GM23338 (cell line): ENCODE measurements at regions not wholly inside any gene's neighbourhood (a gene's known extent, or its start where the extent isn't known, plus 50 kb on each side); places are given as distances from the start of the nearest gene placed in this dataset.

Source experiments
- CREB1 ChIP-seq: fragments of 250-450 bp; sonication (Bioruptor Pico); IDR thresholded peaks from 2 replicates; pipeline ENCODE4 v1.5.0; 2020; ENCODE audit warnings: low read depth, mild to moderate bottlenecking, moderate library complexity
- EZH2 ChIP-seq: fragments of 200-600 bp; sonication (generic); IDR thresholded peaks from one replicate; pipeline ENCODE4 v1.8.0; 2017; ENCODE audit warnings: antibody characterized with exemption, mild to moderate bottlenecking, low read depth; ENCODE audit not compliant: unreplicated experiment
- EZH2phosphoT487 ChIP-seq: fragments of 200-600 bp; sonication (generic); IDR thresholded peaks from one replicate; pipeline ENCODE4 v1.8.1; 2018; ENCODE audit warnings: antibody characterized with exemption; ENCODE audit not compliant: unreplicated experiment
- JUNB ChIP-seq: IDR thresholded peaks from one replicate; pipeline ENCODE4 v1.6.1; 2016; ENCODE audit warnings: antibody characterized with exemption; ENCODE audit not compliant: unreplicated experiment
- ZNF331 ChIP-seq: fragments of 250-450 bp; sonication (Bioruptor Pico); IDR thresholded peaks from 2 replicates; pipeline ENCODE4 v1.5.0; 2020; ENCODE audit warnings: low read depth, mild to moderate bottlenecking, moderate library complexity
- TF ChIP-seq, protein P1 (sequence below), 2 experiments: fragments of 200-600 bp in 1 of 2; sonication (generic) in 1 of 2; conservative IDR thresholded peaks; 2 replicates each; pipeline versions ENCODE4 v1.5.1 to v1.6.1; 2016 to 2017; ENCODE audit warnings: antibody characterized with exemption in 2 of 2, low read depth in 2 of 2, mild to moderate bottlenecking in 2 of 2, moderate library complexity in 1 of 2

- TF ChIP-seq, protein P1, sequence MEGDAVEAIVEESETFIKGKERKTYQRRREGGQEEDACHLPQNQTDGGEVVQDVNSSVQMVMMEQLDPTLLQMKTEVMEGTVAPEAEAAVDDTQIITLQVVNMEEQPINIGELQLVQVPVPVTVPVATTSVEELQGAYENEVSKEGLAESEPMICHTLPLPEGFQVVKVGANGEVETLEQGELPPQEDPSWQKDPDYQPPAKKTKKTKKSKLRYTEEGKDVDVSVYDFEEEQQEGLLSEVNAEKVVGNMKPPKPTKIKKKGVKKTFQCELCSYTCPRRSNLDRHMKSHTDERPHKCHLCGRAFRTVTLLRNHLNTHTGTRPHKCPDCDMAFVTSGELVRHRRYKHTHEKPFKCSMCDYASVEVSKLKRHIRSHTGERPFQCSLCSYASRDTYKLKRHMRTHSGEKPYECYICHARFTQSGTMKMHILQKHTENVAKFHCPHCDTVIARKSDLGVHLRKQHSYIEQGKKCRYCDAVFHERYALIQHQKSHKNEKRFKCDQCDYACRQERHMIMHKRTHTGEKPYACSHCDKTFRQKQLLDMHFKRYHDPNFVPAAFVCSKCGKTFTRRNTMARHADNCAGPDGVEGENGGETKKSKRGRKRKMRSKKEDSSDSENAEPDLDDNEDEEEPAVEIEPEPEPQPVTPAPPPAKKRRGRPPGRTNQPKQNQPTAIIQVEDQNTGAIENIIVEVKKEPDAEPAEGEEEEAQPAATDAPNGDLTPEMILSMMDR (conservative IDR thresholded peaks at IDR 0.05; ENCODE audit: low read depth in 2 of 2) = no peak
- TF ChIP-seq CREB1 = no peak
- TF ChIP-seq EZH2 = no peak
- TF ChIP-seq ZNF331 (CRISPR knock-in tag) = no peak
- no peak for TF ChIP-seq EZH2phosphoT487
- TF ChIP-seq JUNB = no peak
Measured at GRCh38 chr18:1840878-1841277, 730.4 kb downstream of the METTL4 start.
